HG03280 (cell line): ENCODE measurements at regions not wholly inside any gene's neighbourhood (a gene's known extent, or its start where the extent isn't known, plus 50 kb on each side); places are given as distances from the start of the nearest gene placed in this dataset.
"Not testable (repeated sequence)": the region's sequence is repeated elsewhere in the genome, so short reads cannot be mapped to it uniquely, and the experiment has no call there.

Experiments used
- ATAC-seq: cut with Tn5 transposase; IDR thresholded peaks from one replicate; pipeline ENCODE4 v1.9.1; 2021; ENCODE audit warnings: mild to moderate bottlenecking, moderate library complexity; ENCODE audit not compliant: unreplicated experiment

- ATAC-seq, result no peak
Observed at GRCh38 chr3:31178467-31178866, 284.0 kb upstream of the GADL1 start.

DNA sequence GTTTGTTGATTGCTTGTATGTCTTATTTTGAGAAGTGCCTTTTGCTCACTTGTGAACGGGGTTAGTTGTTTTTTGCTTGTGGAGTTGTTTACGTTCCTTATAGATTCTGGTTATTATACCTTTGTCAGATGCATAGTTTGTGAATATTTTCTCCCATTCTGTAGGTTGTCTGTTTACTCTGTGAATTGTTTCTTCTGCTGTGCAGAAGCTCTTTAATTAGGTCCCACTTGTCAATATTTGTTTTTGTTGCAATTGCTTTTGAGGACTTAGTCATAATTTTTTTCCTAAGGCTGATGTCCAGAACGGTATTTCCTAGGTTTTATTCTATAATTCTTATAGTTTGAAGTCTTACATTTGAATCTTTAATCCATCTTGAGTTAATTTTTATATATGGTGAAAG, 285.3 kb upstream of the GADL1 start:
- ATAC-seq, result no peak

GRCh38 chr3:31180274-31180673, 285.8 kb upstream of the GADL1 start:
- no peak for ATAC-seq

- no peak for ATAC-seq
Observed at GRCh38 chr3:31181661-31182060, 287.2 kb upstream of the GADL1 start.

DNA sequence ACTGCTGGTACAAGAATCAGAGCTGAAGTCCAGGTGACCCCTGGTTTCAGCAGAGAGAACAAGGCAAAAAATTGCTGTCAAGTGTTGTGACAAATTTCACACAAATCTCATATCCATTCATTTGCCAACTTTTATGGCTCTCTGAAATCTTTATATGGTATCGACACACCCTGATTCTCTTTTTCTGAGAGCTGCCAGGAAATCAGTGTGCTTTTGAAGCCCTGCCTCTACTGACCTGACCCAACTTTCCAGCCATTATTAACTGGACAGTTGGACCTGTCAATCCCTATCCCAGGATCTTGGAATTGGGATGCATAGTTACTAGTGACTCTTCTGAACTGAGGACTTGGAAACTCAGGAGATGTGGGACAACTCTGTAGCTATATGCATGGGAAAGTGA, 288.2 kb upstream of the GADL1 start:
- no peak for ATAC-seq

- ATAC-seq, result no peak
Observed at GRCh38 chr3:31184261-31185061, 290.0 kb upstream of the GADL1 start.

DNA sequence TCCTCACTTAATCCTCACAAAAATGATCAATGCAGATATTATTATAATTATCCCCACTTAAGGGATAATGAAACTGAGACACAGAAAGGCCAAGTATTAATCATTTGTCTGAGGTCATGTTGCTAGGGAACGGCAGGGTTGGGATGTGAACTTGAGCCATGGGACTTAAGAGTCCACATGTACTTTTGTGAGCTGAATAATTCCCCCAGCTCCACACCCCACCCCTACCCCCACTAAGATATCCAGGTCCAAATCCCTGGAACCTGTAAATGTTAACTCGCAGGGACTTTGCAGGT, 290.5 kb upstream of the GADL1 start:
- ATAC-seq, result no peak

DNA sequence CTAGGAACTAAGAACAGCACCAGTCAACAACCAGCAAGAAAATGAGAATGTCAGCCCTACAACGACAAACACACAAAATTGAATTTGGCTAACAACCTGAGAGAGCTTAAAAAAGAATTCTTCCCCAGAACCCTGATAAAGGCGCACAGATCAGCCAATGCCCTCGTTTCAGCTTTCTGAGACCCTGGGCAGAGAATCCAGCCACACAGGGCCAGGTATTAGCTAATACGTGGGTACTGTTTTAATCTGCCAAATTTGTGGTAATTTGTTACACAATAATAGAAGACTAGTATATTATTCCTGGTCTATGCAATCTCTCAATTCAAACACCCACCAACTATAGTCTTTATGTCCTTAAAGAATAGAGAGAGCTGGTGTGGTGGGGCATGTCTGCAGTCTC, 291.6 kb upstream of the GADL1 start:
- no peak for ATAC-seq

GRCh38 chr3:31187380-31187779, 292.9 kb upstream of the GADL1 start:
- ATAC-seq, result no peak

- ATAC-seq, result no peak
Observed at GRCh38 chr3:31188112-31188511, 293.7 kb upstream of the GADL1 start.

- ATAC-seq, result no peak
Observed at GRCh38 chr3:31189330-31189729, 294.9 kb upstream of the GADL1 start.

GRCh38 chr3:31189971-31190370, 295.5 kb upstream of the GADL1 start:
- ATAC-seq, result no peak

DNA sequence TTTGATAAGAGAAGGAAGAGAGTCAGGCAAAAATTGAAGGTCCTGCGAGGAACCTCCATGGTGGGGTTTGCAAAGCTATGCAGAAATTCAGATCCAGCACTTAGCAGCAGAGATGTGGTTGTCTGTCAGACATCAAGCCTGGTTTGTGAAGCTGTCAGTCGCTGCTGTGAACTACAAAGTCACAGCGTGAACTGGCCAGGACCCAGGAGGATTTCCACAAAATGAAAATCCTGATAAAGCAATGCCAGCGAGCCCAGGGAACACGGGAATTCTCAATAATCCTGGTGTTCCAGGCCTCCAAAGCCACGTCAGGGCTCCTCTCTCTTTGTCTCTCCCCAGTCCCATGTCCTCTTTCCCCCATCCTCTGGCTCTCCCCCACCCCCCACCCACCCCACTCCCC, 296.9 kb upstream of the GADL1 start:
- ATAC-seq, result no peak

GRCh38 chr3:31193429-31193828, 299.0 kb upstream of the GADL1 start:
- ATAC-seq, result no peak

DNA sequence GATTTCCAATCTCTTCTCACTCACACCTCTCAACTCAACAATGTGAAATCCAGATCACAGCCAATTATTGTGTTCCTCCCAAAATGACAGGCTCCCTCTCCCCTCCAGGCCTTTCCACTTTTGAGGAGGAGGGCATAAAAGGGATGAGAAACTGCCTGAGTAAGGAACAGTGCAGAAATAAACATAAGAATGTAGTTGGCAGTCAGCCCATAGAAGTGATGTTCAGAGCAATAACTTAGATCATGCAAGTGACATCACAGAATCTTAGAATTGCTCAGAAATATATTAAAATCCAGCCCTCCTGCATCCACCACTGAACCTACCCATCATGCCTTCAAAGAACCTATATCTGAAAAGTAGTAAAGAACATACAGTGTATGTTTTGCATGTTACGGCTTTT, 299.4 kb upstream of the GADL1 start:
- ATAC-seq, result no peak

DNA sequence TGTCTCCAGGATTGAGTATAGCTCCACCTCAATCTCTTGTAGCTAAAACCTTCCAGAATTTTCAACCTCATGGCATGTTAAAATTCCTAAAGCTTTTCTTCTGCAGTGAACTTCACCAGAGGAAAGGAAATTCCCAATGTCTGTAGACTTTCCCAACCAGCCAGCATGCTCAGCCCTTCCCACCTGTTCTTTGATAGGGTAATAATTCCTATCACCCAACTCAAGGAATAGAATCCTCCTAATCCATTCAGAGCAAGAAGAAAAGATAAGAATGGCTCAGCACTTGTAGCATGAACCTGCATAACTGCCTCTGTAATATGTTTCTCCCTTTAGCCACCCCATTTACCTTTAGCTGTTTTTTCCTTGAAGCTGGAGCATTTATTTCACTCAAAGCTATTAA, 301.8 kb upstream of the GADL1 start:
- no peak for ATAC-seq

GRCh38 chr3:31196881-31197364, 302.5 kb upstream of the GADL1 start:
- no peak for ATAC-seq

DNA sequence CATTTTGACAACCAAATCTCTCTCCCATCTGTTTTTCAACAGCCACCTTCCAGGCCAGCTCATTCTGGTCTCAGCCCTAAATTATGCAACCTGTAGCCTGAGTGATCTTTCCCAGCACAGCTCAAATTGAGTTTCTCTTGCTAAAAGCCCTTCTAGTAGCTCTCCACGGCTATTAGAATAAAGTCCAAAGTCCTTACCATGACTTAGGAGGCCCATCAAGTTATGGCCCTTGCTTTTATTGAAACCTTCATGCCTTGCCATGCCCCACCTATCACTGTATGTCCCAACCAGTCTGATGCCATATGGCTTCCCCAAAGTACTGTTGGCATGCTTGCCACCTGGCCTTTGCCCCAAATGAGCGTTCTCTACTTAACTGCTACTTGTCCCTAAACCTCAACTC, 303.5 kb upstream of the GADL1 start:
- ATAC-seq, result no peak

DNA sequence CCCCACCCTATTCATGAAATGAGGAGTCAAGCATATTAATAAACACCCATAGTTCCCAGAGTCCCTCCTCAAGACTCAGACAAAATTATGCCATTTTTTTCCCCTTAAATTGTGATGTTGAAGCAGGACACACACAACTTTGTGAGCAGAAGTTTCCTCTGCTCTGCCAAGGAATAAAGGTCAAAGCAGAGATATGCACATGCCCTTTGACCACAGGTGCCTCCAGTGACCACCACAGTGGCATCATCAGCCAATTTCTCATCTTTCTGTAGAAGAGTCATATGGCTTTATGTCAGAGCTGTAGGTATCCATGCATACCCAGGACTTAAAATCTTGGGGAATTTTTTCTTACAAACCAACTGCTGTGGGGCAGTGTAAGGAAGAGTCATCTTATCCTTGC, 304.4 kb upstream of the GADL1 start:
- no peak for ATAC-seq

DNA sequence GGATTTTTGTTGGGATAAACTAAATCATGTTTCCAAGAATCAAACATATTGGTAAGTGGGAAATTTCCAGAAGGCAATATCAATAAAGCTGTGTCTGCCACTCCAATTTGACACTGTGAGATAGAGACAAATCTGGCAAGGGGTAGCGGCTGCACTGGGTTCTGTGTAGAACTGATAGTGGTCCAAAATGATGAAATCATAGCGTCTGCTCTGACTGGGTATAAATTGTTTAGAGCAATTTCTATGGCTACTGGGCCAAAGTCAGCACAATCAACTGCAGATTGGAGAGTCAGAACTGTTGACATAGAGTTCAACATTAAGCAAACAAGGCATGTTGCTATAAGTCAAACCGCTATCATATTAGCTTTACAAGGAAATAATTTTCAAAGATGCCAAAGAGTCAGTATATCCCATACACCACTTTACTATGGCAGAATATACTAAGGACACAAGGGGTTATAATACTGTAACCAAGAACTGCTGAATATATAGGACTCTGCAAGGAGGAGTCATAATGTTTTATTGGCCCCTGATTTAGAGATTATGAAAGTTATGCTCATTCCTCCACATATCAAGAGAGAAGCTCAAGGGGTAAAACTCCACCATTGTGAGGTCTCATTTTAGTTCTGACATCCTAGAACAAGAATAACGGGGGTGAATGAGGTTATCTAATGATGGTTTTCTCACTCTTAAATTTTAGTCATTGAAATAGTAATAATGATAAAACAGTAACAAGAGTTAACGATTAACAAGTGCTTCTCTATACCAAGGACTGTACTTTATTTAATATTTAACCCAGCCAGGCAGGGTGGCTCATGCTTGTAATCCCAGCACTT, 309.7 kb upstream of the GADL1 start:
- ATAC-seq, result no peak

GRCh38 chr3:31204796-31205056, 310.3 kb upstream of the GADL1 start:
- ATAC-seq, result not testable (repeated sequence)

DNA sequence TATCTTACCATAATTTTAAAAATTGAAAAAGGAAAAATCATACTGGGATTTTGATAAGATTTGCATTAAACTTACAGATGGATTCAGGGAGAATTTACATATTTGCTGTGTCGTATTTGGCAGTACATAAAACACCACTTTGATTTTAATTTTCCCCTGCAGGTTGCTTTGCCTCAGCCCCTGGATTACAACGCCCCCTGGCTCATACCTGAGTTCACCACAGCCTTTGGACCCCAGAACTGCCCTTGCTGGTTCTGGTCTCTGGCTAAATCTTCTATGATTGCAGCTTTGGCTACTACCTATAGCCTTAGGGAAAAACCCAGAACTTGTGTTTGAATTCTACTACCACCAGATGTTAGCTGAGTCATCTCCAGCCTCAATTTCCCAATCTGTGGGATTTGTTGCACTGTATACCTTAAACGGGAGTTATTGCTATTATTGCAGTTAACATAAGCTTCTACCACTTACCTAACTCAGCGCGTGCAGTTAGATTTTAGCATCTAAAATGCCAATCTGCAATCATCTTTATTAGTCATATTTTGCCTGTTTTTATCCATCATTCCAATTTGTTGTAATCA, 315.7 kb upstream of the GADL1 start:
- no peak for ATAC-seq
